H1 (cell line): ENCODE measurements at regions not wholly inside any gene's neighbourhood (a gene's known extent, or its start where the extent isn't known, plus 50 kb on each side); places are given as distances from the start of the nearest gene placed in this dataset.

Experiments used
- TAF1 ChIP-seq: IDR thresholded peaks from 2 replicates; pipeline ENCODE4 v1.6.1; 2011; ENCODE audit warnings: mild to moderate bottlenecking, low read depth, low read length
- TF ChIP-seq, protein P1 (sequence below): IDR thresholded peaks from 2 replicates; pipeline ENCODE4 v1.6.1; 2011; ENCODE audit warnings: low read length, improper control_type of control experiment

GRCh38 chr5:147092044-147092443 lies 142.8 kb upstream of the STK32A start (continued):
- TF ChIP-seq, protein P1, sequence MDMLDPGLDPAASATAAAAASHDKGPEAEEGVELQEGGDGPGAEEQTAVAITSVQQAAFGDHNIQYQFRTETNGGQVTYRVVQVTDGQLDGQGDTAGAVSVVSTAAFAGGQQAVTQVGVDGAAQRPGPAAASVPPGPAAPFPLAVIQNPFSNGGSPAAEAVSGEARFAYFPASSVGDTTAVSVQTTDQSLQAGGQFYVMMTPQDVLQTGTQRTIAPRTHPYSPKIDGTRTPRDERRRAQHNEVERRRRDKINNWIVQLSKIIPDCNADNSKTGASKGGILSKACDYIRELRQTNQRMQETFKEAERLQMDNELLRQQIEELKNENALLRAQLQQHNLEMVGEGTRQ = no peak
- no peak for TF ChIP-seq TAF1
